Kidney capillary endothelial cell (primary cell): ENCODE measurements at regions not wholly inside any gene's neighbourhood (a gene's known extent, or its start where the extent isn't known, plus 50 kb on each side); places are given as distances from the start of the nearest gene placed in this dataset.
"Not testable (repeated sequence)": the region's sequence is repeated elsewhere in the genome, so short reads cannot be mapped to it uniquely, and the experiment has no call there.

Experiments used
- DNase-seq: peaks from one replicate; pipeline ENCODE4 v3.0.0-alpha.2; 2018; ENCODE audit warnings: low spot score

DNA sequence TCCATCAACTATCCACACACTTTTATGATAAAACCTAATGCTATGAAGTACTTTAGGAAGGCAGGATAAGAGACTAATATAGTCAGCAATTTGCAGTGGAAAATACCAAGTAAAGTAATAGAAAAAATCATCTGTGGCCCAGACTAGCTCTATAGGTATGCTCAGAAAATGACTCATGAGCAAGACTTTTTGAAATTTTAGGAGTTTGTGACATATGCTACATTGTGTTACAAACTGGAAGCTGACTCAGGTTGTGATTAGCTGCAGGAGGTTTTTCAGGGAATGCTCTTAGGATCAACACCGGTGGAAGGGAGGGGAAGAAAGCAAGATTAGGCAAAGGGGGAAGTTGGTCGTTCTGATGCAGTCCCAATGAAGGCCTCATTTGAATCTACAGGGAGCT is 56.1 kb downstream of the FEZF1 start:
- no peak for DNase-seq

- not testable (repeated sequence) for DNase-seq
Measured at GRCh38 chr7:122238729-122239128, 65.8 kb downstream of the FEZF1 start.

- DNase-seq = not testable (repeated sequence)
Measured at GRCh38 chr7:122238297-122238696, 66.3 kb downstream of the FEZF1 start.

DNA sequence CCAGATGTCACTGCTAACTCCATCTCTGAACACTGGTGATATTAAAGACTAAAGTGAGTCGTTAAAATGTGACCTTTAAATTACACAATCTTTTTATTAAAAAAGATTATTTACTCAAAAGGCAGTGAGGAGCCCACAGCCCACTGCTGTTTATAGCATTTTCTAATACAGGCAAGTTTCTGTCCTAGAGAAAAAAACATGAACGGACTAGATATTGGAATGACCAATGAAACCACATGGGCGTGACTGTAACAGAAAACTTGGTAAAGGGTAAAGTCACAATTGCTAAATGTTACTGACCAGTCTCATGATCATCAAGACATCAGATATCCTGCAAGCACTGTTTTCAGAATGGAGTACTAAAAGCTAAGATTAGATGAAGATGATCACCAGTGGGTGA is 78.7 kb downstream of the FEZF1 start:
- DNase-seq = no peak

DNA sequence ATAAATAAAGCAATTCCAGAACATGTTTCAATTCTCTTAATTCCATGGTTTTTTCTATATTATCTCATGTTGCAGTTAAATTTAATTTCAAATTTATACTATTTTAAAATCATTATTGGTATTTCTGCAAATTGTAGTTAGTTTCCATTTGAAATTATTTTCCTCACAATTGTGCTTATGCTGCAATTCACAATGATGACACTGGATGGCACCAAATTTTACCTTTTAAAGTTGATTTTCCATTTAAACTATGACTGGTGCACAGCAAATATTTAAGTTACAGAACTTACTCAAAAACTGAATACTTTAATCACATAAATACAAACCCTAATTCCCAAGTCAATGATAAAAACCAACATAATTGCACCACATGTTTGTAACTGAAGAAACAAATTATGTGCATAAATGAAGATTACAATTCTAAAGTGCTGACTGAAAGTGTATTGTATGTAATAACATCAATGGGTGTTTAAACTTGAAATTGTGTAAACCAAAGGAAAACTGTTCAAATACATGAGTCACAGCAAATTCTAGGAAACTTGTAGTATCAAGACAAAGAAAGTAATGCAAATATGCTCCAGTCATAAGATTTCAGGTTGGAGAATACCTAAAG is 75.3 kb upstream of the AASS start:
- DNase-seq = peak; percentile 30

DNA sequence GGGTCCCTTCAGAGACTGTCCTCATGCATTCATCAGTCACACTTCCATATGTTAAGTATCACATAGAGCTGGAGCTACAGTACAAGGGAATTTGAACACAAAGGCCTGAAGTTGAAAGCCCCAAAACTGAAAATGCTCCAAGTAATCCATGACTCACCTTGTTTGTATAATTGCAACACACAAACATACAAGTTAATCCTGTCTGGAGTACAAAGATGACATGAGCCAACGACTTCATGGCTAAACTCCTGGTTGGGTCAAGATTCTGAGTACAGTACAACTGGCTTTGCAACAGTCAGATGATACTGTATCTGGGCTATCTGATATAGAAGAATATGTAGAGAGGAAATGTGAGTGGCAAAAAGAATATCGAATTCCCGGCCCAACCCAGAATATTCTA is 73.1 kb upstream of the AASS start:
- DNase-seq = no peak

DNA sequence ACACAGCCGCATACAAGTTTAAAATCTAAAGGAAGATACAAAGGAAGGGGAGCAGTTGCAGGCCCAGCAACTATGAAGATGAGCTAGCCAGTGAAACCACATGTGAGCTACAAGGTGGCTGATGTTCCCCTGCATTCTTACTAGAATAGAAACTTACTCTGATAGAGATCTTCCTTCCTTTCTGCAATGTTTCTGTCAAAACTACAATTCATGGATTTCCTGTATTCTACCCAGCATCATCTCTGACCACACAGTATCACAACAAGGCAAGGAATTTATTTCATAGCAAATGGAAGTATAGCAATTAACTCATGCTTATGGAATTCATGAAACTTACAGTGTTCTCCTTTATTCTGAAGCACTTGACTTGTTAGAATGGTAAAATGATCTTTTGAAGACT is 68.7 kb upstream of the AASS start:
- DNase-seq = peak; percentile 33

DNA sequence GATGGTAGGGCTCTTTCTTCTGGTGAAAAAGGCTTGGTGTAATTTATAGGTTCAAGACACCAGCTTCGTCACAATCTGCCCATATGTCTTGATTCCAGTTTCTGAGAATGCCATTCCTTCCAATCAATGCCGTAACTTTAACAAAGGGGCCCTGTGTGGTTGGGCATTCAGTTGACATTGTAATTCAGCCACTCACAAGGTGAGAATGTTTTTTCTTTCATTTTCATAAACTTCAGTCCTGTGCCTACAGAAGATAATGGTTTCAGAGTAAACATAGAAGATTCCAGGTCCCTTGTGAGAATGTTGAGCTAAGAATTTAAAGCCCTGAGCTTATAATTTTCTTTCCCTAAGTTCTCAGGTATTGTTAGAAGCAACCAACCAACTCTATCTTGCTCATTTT is 67.3 kb upstream of the AASS start:
- no peak for DNase-seq

GRCh38 chr7:122206985-122207384 is 62.9 kb upstream of the AASS start:
- DNase-seq = no peak

GRCh38 chr7:122203814-122204213 is 59.8 kb upstream of the AASS start:
- DNase-seq = no peak

- DNase-seq = no peak
Measured at GRCh38 chr7:122200888-122201287, 56.8 kb upstream of the AASS start.

- DNase-seq = no peak
Measured at GRCh38 chr7:122199171-122199570, 55.1 kb upstream of the AASS start.

- DNase-seq = no peak
Measured at GRCh38 chr7:122198581-122198980, 54.5 kb upstream of the AASS start.
